HAP-1 (cell line): ENCODE measurements at regions not wholly inside any gene's neighbourhood (a gene's known extent, or its start where the extent isn't known, plus 50 kb on each side); places are given as distances from the start of the nearest gene placed in this dataset.

Source experiments
- DNase-seq, 2 experiments: peaks; one replicate each; pipeline ENCODE4 v3.0.0-alpha.2; 2016 to 2020; ENCODE audit warnings: low spot score in 2 of 2
- H3K27me3 ChIP-seq: fragments of 250-450 bp; sonication (Bioruptor Pico); 2 replicates; pipeline ENCODE4 v1.5.1; 2020; ENCODE audit warnings: low read depth, mild to moderate bottlenecking, moderate library complexity
- H3K36me3 ChIP-seq: fragments of 250-450 bp; sonication (Bioruptor Pico); replicated peaks from 2 replicates; pipeline ENCODE4 v1.5.1; 2020; ENCODE audit warnings: mild to moderate bottlenecking
- H3K4me1 ChIP-seq: fragments of 250-450 bp; sonication (Bioruptor Pico); 2 replicates; pipeline ENCODE4 v1.5.1; 2020; ENCODE audit warnings: mild to moderate bottlenecking
- H3K4me3 ChIP-seq: fragments of 250-450 bp; sonication (Bioruptor Pico); 2 replicates; pipeline ENCODE4 v1.5.1; 2020; ENCODE audit warnings: mild to moderate bottlenecking, moderate library complexity
- H3K9me3 ChIP-seq: fragments of 250-450 bp; sonication (Bioruptor Pico); 2 replicates; pipeline ENCODE4 v1.5.1; 2020; ENCODE audit warnings: mild to moderate bottlenecking, moderate library complexity
- in situ Hi-C: fragments of 300-500 bp; cut with MboI; formaldehyde crosslinking; loops from 3 replicates; pipeline ENCODE4 v1.14.3; 2020; ENCODE audit warnings: low sequenced_read_pairs, inconsistent platforms, mixed read lengths

GRCh38 chr4:81984746-81985145 is 389.0 kb downstream of the HNRNPD start:
- H3K36me3 ChIP-seq, result no peaks in the 10 kb centered on the region
- H3K4me1 ChIP-seq, result no peaks in the 10 kb centered on the region
- H3K27me3 ChIP-seq, result no peaks in the 10 kb centered on the region
- no peaks in the 10 kb centered on the region for H3K9me3 ChIP-seq
- no peak overlapping the region for H3K4me3 ChIP-seq
- DNase-seq, result no peak
- in situ Hi-C loops, result no loop called here

- Histone ChIP-seq H3K4me3 (no peak overlapping the region), H3K9me3 (no peaks in the 10 kb centered on the region), H3K27me3 (no peaks in the 10 kb centered on the region), H3K36me3 (no peaks in the 10 kb centered on the region), H3K4me1 (no peaks in the 10 kb centered on the region)
- in situ Hi-C loops, result no loop called here
- DNase-seq, result no peak
Measured at GRCh38 chr4:81982846-81983540, 390.8 kb downstream of the HNRNPD start.

DNA sequence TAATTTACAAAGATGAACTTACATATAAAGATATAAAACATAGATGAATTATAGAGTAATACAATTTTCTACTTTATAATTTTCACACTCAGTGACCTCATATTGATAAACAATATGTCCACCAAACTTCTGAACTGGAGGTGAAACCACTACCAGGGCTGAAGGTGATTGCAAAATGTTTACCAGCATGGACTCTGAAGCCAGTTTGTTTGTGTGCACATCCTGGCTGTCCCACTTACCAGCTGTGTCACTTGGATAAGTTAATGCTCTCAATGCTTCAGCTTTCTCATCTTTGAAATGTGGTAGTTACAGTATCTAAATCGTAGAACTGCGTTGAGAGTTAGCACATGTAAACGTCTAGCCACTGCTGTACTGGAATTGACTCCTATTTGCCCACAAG is 392.6 kb downstream of the HNRNPD start:
- no peaks in the 10 kb centered on the region for H3K4me1 ChIP-seq
- H3K9me3 ChIP-seq, result no peaks in the 10 kb centered on the region
- no peak overlapping the region for H3K4me3 ChIP-seq
- DNase-seq, result no peak
- in situ Hi-C loops, result no loop called here
- no peaks in the 10 kb centered on the region for H3K36me3 ChIP-seq
- no peaks in the 10 kb centered on the region for H3K27me3 ChIP-seq

DNA sequence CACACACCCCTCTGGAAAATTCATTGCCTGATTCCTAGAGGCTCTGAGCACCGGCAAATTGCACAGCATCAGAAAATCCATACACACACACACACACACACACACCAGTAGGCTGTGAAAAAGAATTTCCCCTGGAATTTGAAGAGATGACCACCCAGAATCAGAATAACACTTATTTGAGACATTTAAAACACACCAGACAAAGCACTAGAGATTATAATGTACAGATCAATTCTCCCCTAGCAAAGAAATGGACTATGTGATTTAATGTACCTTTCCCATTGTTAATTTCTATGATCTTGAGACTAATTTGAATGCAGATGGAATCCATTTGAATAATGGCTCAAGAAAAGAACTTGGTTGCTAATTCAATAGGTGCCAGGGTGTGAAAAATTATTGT is 399.3 kb downstream of the HNRNPD start:
- H3K27me3 ChIP-seq, result no peaks in the 10 kb centered on the region
- peaks cover 8% of the 10 kb centered on the region; the same call in 1 of the 2 replicates for H3K4me1 ChIP-seq
- peak; percentile 29 to 57 for DNase-seq
- no peak overlapping the region for H3K4me3 ChIP-seq
- H3K9me3 ChIP-seq, result no peaks in the 10 kb centered on the region
- in situ Hi-C loops, result no loop called here
- H3K36me3 ChIP-seq, result no peaks in the 10 kb centered on the region

- DNase-seq, result no peak
- in situ Hi-C loops, result no loop called here
- Histone ChIP-seq H3K9me3 (no peaks in the 10 kb centered on the region), H3K4me1 (peaks cover 12% of the 10 kb centered on the region; the same call in 1 of the 2 replicates), H3K27me3 (no peaks in the 10 kb centered on the region), H3K36me3 (no peaks in the 10 kb centered on the region), H3K4me3 (no peak overlapping the region)
Measured at GRCh38 chr4:81971637-81972381, 402.0 kb downstream of the HNRNPD start.

DNA sequence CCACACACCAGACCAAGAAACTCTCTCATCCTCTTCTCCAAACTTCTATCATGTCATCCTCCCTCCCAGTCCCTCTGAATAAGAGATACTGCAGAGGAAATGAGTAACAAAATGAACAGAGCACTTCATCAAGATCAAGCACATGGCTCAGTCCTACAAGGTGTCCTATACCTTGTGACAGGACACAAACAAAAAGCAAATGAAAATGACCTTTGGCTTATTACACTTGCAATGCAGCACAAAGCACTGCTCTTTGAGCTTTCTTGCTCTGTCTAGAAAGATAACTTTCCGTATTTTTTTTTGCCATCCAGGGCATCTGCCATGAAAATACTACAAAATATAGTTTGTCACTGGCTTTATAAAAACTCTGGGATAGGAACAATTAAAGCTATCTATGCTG is 402.7 kb downstream of the HNRNPD start:
- DNase-seq, result no peak
- Histone ChIP-seq H3K9me3 (no peaks in the 10 kb centered on the region), H3K27me3 (no peaks in the 10 kb centered on the region), H3K4me3 (no peak overlapping the region), H3K36me3 (no peaks in the 10 kb centered on the region), H3K4me1 (peaks cover 17% of the 10 kb centered on the region)
- in situ Hi-C loops, result no loop called here

DNA sequence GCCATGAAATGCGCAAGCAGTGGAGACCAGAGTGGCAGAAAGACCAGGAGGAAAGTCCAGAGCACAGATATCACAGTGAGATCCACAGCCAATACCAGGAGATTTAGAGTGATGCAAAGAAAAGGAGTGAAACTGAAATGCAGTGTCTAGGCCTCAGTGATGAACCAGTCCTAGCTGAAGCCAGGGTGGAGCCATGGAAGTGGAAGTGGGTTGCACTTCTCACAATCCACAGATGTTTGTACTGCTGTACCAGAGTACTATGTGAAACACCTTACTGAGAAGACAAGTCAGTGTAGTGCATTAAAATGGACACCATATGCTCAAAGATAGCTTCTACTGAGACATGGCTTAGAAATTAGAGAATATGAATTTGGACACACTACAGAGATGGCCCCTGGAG is 403.3 kb downstream of the HNRNPD start:
- in situ Hi-C loops, result no loop called here
- H3K4me1 ChIP-seq, result peaks cover 24% of the 10 kb centered on the region

GRCh38 chr4:81966676-81967075 is 407.1 kb downstream of the HNRNPD start:
- Histone ChIP-seq H3K36me3 (no peaks in the 10 kb centered on the region), H3K4me1 (peaks cover 50% of the 10 kb centered on the region), H3K27me3 (no peaks in the 10 kb centered on the region), H3K9me3 (no peaks in the 10 kb centered on the region), H3K4me3 (no peak overlapping the region)
- DNase-seq, result no peak
- in situ Hi-C loops, result no loop called here

More for the DNA sequence above, 403.3 kb downstream of the HNRNPD start:
- H3K4me3 ChIP-seq, result no peak overlapping the region
- no peaks in the 10 kb centered on the region for H3K36me3 ChIP-seq
- H3K9me3 ChIP-seq, result no peaks in the 10 kb centered on the region
- no peak for DNase-seq
- no peaks in the 10 kb centered on the region for H3K27me3 ChIP-seq

DNA sequence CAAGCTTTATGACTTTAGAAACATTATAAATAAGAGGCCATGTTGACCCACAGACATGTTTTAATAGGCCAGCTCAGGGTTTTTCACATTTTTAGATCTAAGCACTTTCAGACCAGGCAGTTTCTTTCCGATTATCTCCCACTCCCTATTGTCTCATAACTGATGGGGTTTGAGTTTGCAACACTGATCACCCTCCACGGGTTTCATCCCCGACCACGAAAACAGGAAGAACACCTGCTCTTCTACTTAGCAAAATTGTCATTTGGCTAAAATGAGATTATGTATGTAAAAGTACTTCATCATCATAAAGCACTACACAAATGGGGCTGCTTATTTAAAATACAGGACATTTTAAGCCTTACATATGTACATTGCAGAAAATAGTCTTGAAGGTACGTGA is 407.9 kb downstream of the HNRNPD start:
- in situ Hi-C loops, result no loop called here
- no peaks in the 10 kb centered on the region for H3K9me3 ChIP-seq
- no peaks in the 10 kb centered on the region for H3K27me3 ChIP-seq
- no peak for DNase-seq
- H3K4me3 ChIP-seq, result no peak overlapping the region
- peaks cover 53% of the 10 kb centered on the region for H3K4me1 ChIP-seq
- H3K36me3 ChIP-seq, result no peaks in the 10 kb centered on the region

- H3K27me3 ChIP-seq, result no peaks in the 10 kb centered on the region
- no peaks in the 10 kb centered on the region for H3K36me3 ChIP-seq
- H3K4me1 ChIP-seq, result peaks cover 53% of the 10 kb centered on the region
- H3K4me3 ChIP-seq, result no peak overlapping the region
- DNase-seq, result no peak
- in situ Hi-C loops, result no loop called here
- no peaks in the 10 kb centered on the region for H3K9me3 ChIP-seq
Measured at GRCh38 chr4:81965454-81965853, 408.3 kb downstream of the HNRNPD start.

DNA sequence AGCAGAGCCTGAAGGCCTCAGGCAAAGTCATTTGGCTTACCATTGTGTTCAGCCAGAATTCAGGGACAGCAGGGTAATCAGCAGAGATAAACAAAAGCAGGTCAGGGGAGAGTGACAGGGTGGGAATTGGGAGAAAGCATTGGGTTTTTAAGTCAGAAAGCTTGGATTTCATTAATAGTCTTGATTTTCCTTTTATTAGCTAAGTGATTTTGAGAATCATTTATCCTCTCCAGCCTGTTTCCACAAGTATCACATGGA is 410.1 kb downstream of the HNRNPD start:
- Histone ChIP-seq H3K36me3 (no peaks in the 10 kb centered on the region), H3K9me3 (no peaks in the 10 kb centered on the region), H3K27me3 (no peaks in the 10 kb centered on the region), H3K4me1 (peaks cover 53% of the 10 kb centered on the region), H3K4me3 (no peak overlapping the region)
- in situ Hi-C loops, result no loop called here
- DNase-seq, result peak in 1 of 2 experiments; percentile 79

- DNase-seq, result peak; percentile 42 to 98
- Histone ChIP-seq H3K36me3 (no peaks in the 10 kb centered on the region), H3K4me1 (peaks cover 53% of the 10 kb centered on the region), H3K4me3 (no peak overlapping the region), H3K27me3 (no peaks in the 10 kb centered on the region), H3K9me3 (no peaks in the 10 kb centered on the region)
- in situ Hi-C loops, result no loop called here
Measured at GRCh38 chr4:81963015-81963762, 410.6 kb downstream of the HNRNPD start.

GRCh38 chr4:81960961-81961360 is 412.8 kb downstream of the HNRNPD start:
- Histone ChIP-seq H3K36me3 (no peaks in the 10 kb centered on the region), H3K4me1 (peaks cover 43% of the 10 kb centered on the region), H3K4me3 (no peak overlapping the region), H3K27me3 (no peaks in the 10 kb centered on the region), H3K9me3 (no peaks in the 10 kb centered on the region)
- no peak for DNase-seq
- in situ Hi-C loops, result no loop called here

DNA sequence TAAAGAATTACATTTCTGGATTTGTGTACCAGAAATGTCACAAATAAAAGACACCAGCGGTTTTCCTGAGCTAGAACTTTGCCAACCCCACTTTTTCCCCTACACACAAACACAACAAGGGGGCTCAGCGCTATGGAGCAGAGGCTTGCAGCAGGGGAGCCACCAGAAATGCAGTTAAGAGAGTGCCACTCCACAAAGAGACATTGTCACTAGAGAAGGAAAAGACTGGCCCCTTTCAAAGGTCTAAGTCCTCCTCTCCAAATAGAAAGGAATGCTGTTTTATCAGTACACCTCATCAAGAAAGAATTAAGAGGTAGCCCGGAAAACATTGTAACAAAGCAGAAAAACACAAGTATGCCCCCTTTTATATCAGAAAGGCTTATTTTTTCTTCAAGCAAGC is 419.5 kb downstream of the HNRNPD start:
- DNase-seq, result no peak
- Histone ChIP-seq H3K27me3 (no peaks in the 10 kb centered on the region), H3K9me3 (no peaks in the 10 kb centered on the region), H3K4me3 (no peak overlapping the region), H3K36me3 (no peaks in the 10 kb centered on the region), H3K4me1 (peaks cover 9% of the 10 kb centered on the region; the same call in 1 of the 2 replicates)
- in situ Hi-C loops, result no loop called here
